ENCODE measurements at regions not wholly inside any gene's neighbourhood (a gene's known extent, or its start where the extent isn't known, plus 50 kb on each side); places are given as distances from the start of the nearest gene placed in this dataset.

- H3K27ac Mint-ChIP-seq = no peak overlapping the region
- no peak for DNase-seq
- no peaks in the 10 kb centered on the region for H3K4me1 Mint-ChIP-seq
- H3K36me3 Mint-ChIP-seq = peaks cover 0 to 3% (median 3%) of the 10 kb centered on the region in 3 donors
- peaks cover 0 to 7% (median 5%) of the 10 kb centered on the region in 3 donors for H3K27me3 Mint-ChIP-seq (ENCODE audit: low read depth in 3 of 3)
- H3K9me3 Mint-ChIP-seq = peaks cover 5 to 40% (median 14%) of the 10 kb centered on the region in 6 donors
- H3K4me3 Mint-ChIP-seq = no peak overlapping the region
Measured at GRCh38 chr7:153891990-153892389, 160.2 kb upstream of the DPP6 start.

- H3K27me3 Mint-ChIP-seq (ENCODE audit: low read depth in 3 of 3) = no peaks in the 10 kb centered on the region
- peaks cover 0 to 21% (median 7%) of the 10 kb centered on the region in 6 donors for H3K9me3 Mint-ChIP-seq
- no peaks in the 10 kb centered on the region for H3K36me3 Mint-ChIP-seq
- H3K4me3 Mint-ChIP-seq = no peak overlapping the region
- H3K27ac Mint-ChIP-seq = no peak overlapping the region
- no peaks in the 10 kb centered on the region for H3K4me1 Mint-ChIP-seq
- DNase-seq = no peak
Measured at GRCh38 chr7:153902862-153903261, 149.3 kb upstream of the DPP6 start.

- DNase-seq = no peak
- H3K9me3 Mint-ChIP-seq = peaks cover 4 to 40% (median 15%) of the 10 kb centered on the region in 6 donors
- H3K27me3 Mint-ChIP-seq (ENCODE audit: low read depth in 3 of 3) = peaks cover 0 to 2% (median 0%) of the 10 kb centered on the region in 3 donors
- no peaks in the 10 kb centered on the region for H3K4me1 Mint-ChIP-seq
- H3K4me3 Mint-ChIP-seq = no peak overlapping the region
- H3K36me3 Mint-ChIP-seq = no peaks in the 10 kb centered on the region
- H3K27ac Mint-ChIP-seq = no peak overlapping the region
Measured at GRCh38 chr7:153912211-153912610, 140.0 kb upstream of the DPP6 start.

GRCh38 chr7:153920126-153920525 is 132.1 kb upstream of the DPP6 start:
- H3K9me3 Mint-ChIP-seq = peaks cover 4 to 35% (median 11%) of the 10 kb centered on the region in 6 donors
- peaks cover 0 to 3% (median 0%) of the 10 kb centered on the region in 3 donors for H3K27me3 Mint-ChIP-seq (ENCODE audit: low read depth in 3 of 3)
- no peaks in the 10 kb centered on the region for H3K36me3 Mint-ChIP-seq
- no peak overlapping the region for H3K27ac Mint-ChIP-seq
- H3K4me3 Mint-ChIP-seq = no peak overlapping the region
- H3K4me1 Mint-ChIP-seq = no peaks in the 10 kb centered on the region
- no peak for DNase-seq

GRCh38 chr7:153920897-153921296 is 131.3 kb upstream of the DPP6 start:
- H3K36me3 Mint-ChIP-seq = no peaks in the 10 kb centered on the region
- no peak for DNase-seq
- H3K9me3 Mint-ChIP-seq = peaks cover 4 to 38% (median 9%) of the 10 kb centered on the region in 6 donors
- H3K27ac Mint-ChIP-seq = no peak overlapping the region
- H3K4me3 Mint-ChIP-seq = no peak overlapping the region
- peaks cover 0 to 3% (median 0%) of the 10 kb centered on the region in 3 donors for H3K27me3 Mint-ChIP-seq (ENCODE audit: low read depth in 3 of 3)
- H3K4me1 Mint-ChIP-seq = no peaks in the 10 kb centered on the region

GRCh38 chr7:153921408-153921807 is 130.8 kb upstream of the DPP6 start:
- Mint-ChIP-seq H3K9me3 (peaks cover 4 to 43% (median 9%) of the 10 kb centered on the region in 6 donors), H3K27ac (no peak overlapping the region), H3K4me3 (no peak overlapping the region), H3K4me1 (no peaks in the 10 kb centered on the region), H3K27me3 (ENCODE audit: low read depth in 3 of 3) (peaks cover 0 to 3% (median 0%) of the 10 kb centered on the region in 3 donors), H3K36me3 (no peaks in the 10 kb centered on the region)
- no peak for DNase-seq

GRCh38 chr7:153930696-153931095 is 121.5 kb upstream of the DPP6 start:
- Mint-ChIP-seq H3K27ac (no peak overlapping the region), H3K9me3 (peaks cover 5 to 45% (median 9%) of the 10 kb centered on the region in 6 donors), H3K27me3 (ENCODE audit: low read depth in 3 of 3) (peaks cover 0 to 1% (median 0%) of the 10 kb centered on the region in 3 donors), H3K36me3 (no peaks in the 10 kb centered on the region), H3K4me3 (no peak overlapping the region), H3K4me1 (no peaks in the 10 kb centered on the region)
- DNase-seq = no peak

- Mint-ChIP-seq H3K4me1 (no peaks in the 10 kb centered on the region), H3K27me3 (ENCODE audit: low read depth in 3 of 3) (peaks cover 0 to 1% (median 0%) of the 10 kb centered on the region in 3 donors), H3K9me3 (peaks cover 5 to 41% (median 12%) of the 10 kb centered on the region in 6 donors), H3K4me3 (peak overlapping the region in 1 of 5 donors; percentile 24), H3K36me3 (no peaks in the 10 kb centered on the region), H3K27ac (no peak overlapping the region)
- no peak for DNase-seq
Measured at GRCh38 chr7:153934048-153934447, 118.2 kb upstream of the DPP6 start.

GRCh38 chr7:153934629-153935028 is 117.6 kb upstream of the DPP6 start:
- no peak for DNase-seq
- Mint-ChIP-seq H3K9me3 (peaks cover 4 to 38% (median 10%) of the 10 kb centered on the region in 6 donors), H3K4me1 (no peaks in the 10 kb centered on the region), H3K27me3 (ENCODE audit: low read depth in 3 of 3) (peaks cover 0 to 1% (median 0%) of the 10 kb centered on the region in 3 donors), H3K36me3 (no peaks in the 10 kb centered on the region), H3K4me3 (no peak overlapping the region), H3K27ac (no peak overlapping the region)

- DNase-seq = no peak
- peaks cover 5 to 40% (median 10%) of the 10 kb centered on the region in 6 donors for H3K9me3 Mint-ChIP-seq
- H3K27ac Mint-ChIP-seq = no peak overlapping the region
- H3K36me3 Mint-ChIP-seq = no peaks in the 10 kb centered on the region
- no peak overlapping the region for H3K4me3 Mint-ChIP-seq
- peaks cover 0 to 1% (median 0%) of the 10 kb centered on the region in 3 donors for H3K27me3 Mint-ChIP-seq (ENCODE audit: low read depth in 3 of 3)
- H3K4me1 Mint-ChIP-seq = no peaks in the 10 kb centered on the region
Measured at GRCh38 chr7:153935095-153935494, 117.1 kb upstream of the DPP6 start.

- Mint-ChIP-seq H3K4me3 (no peak overlapping the region), H3K4me1 (no peaks in the 10 kb centered on the region), H3K27ac (no peak overlapping the region), H3K27me3 (ENCODE audit: low read depth in 3 of 3) (no peaks in the 10 kb centered on the region), H3K36me3 (no peaks in the 10 kb centered on the region), H3K9me3 (peaks cover 7 to 47% (median 13%) of the 10 kb centered on the region in 6 donors)
- DNase-seq = no peak
Measured at GRCh38 chr7:153938451-153938850, 113.7 kb upstream of the DPP6 start.

- Mint-ChIP-seq H3K27me3 (ENCODE audit: low read depth in 3 of 3) (no peaks in the 10 kb centered on the region), H3K27ac (no peak overlapping the region), H3K4me3 (no peak overlapping the region), H3K4me1 (no peaks in the 10 kb centered on the region), H3K36me3 (no peaks in the 10 kb centered on the region), H3K9me3 (peaks cover 4 to 53% (median 15%) of the 10 kb centered on the region in 6 donors)
- DNase-seq = no peak
Measured at GRCh38 chr7:153939177-153939576, 113.0 kb upstream of the DPP6 start.

- Mint-ChIP-seq H3K4me1 (no peaks in the 10 kb centered on the region), H3K27ac (no peak overlapping the region), H3K4me3 (no peak overlapping the region), H3K9me3 (peaks cover 4 to 48% (median 13%) of the 10 kb centered on the region in 6 donors), H3K27me3 (ENCODE audit: low read depth in 3 of 3) (no peaks in the 10 kb centered on the region), H3K36me3 (no peaks in the 10 kb centered on the region)
- no peak for DNase-seq
Measured at GRCh38 chr7:153939654-153940053, 112.5 kb upstream of the DPP6 start.

GRCh38 chr7:153941061-153941460 is 111.1 kb upstream of the DPP6 start:
- H3K36me3 Mint-ChIP-seq = no peaks in the 10 kb centered on the region
- H3K9me3 Mint-ChIP-seq = peaks cover 8 to 52% (median 14%) of the 10 kb centered on the region in 6 donors
- H3K4me3 Mint-ChIP-seq = no peak overlapping the region
- H3K27ac Mint-ChIP-seq = no peak overlapping the region
- DNase-seq = no peak
- H3K4me1 Mint-ChIP-seq = no peaks in the 10 kb centered on the region
- no peaks in the 10 kb centered on the region for H3K27me3 Mint-ChIP-seq (ENCODE audit: low read depth in 3 of 3)

- peaks cover 8 to 58% (median 14%) of the 10 kb centered on the region in 6 donors for H3K9me3 Mint-ChIP-seq
- no peak overlapping the region for H3K4me3 Mint-ChIP-seq
Measured at GRCh38 chr7:153942036-153942435, 110.2 kb upstream of the DPP6 start.

More at GRCh38 chr7:153942036-153942435, 110.2 kb upstream of the DPP6 start:
- Mint-ChIP-seq H3K36me3 (no peaks in the 10 kb centered on the region), H3K27me3 (ENCODE audit: low read depth in 3 of 3) (no peaks in the 10 kb centered on the region), H3K4me1 (no peaks in the 10 kb centered on the region), H3K27ac (no peak overlapping the region)
- DNase-seq = no peak

Data from immature natural killer cell (primary cell).